ENCODE measurements at regions not wholly inside any gene's neighbourhood (a gene's known extent, or its start where the extent isn't known, plus 50 kb on each side); places are given as distances from the start of the nearest gene placed in this dataset.

DNA sequence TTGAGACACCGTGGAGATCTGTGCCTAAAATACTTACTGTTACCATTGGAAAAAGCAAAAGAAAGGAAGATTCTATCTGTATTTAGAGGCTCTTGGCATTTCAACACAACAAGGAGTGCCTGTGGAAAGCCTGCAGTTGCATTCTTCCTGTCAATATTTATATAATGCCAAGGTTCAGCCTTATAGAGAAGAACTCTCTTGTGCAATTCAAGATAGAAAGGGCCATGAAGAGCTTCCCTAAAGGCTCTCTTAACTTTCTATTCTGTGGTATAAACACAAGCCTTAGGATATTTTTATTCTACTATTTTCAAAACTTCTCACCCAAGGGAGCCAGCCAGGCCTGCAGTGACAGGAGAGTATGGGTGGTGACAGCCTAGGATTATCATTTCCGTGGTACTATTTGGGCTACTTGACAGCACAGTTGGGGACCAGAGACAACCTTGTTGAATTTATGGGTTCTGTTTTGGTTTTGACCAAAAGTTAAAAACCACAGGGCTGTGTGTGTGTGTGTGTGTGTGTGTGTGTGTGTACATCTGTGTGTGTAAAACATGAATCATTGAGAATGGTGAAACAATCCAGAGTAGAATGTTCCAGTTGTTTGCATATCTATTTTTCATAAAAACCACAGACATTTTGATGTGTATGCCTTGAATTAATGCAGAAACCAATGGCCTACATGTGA, 700.9 kb upstream of the SLC35B3 start:
- peaks cover 5% of the 10 kb centered on the region for H3K4me1 ChIP-seq (ENCODE audit: control insufficient read depth, insufficient read depth, low read length)
- TF ChIP-seq MXI1 (IDR thresholded peaks at IDR 0.05; ENCODE audit: borderline replicate concordance, low read depth, low read length) = no peak
- TF ChIP-seq FOS (IDR thresholded peaks at IDR 0.05; ENCODE audit: low read depth, low read length) = 0 out of 2 replicates have a peak, but pooled peaks have one; percentile 3
- intact Hi-C loops (cut with micrococcal nuclease) (no loop called here), in situ Hi-C loops (cut with MboI; ENCODE audit: low sequenced_read_pairs) (no loop called here), dilution Hi-C loops (cut with HindIII; ENCODE audit: low sequenced_read_pairs, unreplicated experiment) (no loop called here)
- no peak overlapping the region for H3K9ac ChIP-seq (ENCODE audit: low read depth, low read length)
- peak overlapping the region; percentile 17; the same call in 1 of the 2 replicates for H4K91ac ChIP-seq (ENCODE audit: insufficient read depth, low read depth, low read length)
- ATAC-seq (ENCODE audit: low read depth) (peak; percentile 55), DNase-seq (peak; percentile 41)
- no peak overlapping the region for H4K5ac ChIP-seq (ENCODE audit: low read depth, low read length)
- no peak overlapping the region for H2AK5ac ChIP-seq (ENCODE audit: low read depth, low read length)
- no peaks in the 10 kb centered on the region for H4K20me1 ChIP-seq (ENCODE audit: insufficient read depth, low read length)
- no peak overlapping the region for H2BK120ac ChIP-seq (ENCODE audit: low read depth, low read length)
- H3K18ac ChIP-seq (ENCODE audit: low read depth, low read length) = peak overlapping the region; percentile 57; the same call in 1 of the 2 replicates
- no peaks in the 10 kb centered on the region for H3K36me3 ChIP-seq (ENCODE audit: control insufficient read depth, insufficient read depth, low read length)
- no peak overlapping the region for H3K23ac ChIP-seq (ENCODE audit: low read depth, low read length)
- H3K4me3 ChIP-seq (ENCODE audit: insufficient read depth, low read depth, low read length) = no peak overlapping the region
- H2AK9ac ChIP-seq (replicated peaks; ENCODE audit: low read depth, low read length, poor library complexity) = no peak overlapping the region
- H3K27ac ChIP-seq (ENCODE audit: insufficient read depth, low read length) = peak overlapping the region; percentile 48; the same call in 1 of the 2 replicates
- peak overlapping the region; percentile 37; the same call in 1 of the 2 replicates for H3K4me2 ChIP-seq (ENCODE audit: low read depth, low read length)
- no CpG with 5 or more reads among the region's 2 CpGs for WGBS, 2 experiments (ENCODE audit: extremely low coverage in 2 of 2, insufficient read length in 1 of 2)
- H4K8ac ChIP-seq (ENCODE audit: low read depth in 2 of 2, low read length in 2 of 2) = peak overlapping the region in 1 of 2 experiments; percentile 3; a peak in 1 of 4 replicates
- no peak overlapping the region for H2BK15ac ChIP-seq (ENCODE audit: low read depth, low read length)
- ChIA-PET POLR2A (ENCODE audit: unreplicated experiment) (no interaction called here), CTCF (interaction anchor here (0.6 to 1.4 kb wide), 2 partner anchors 9 to 137 kb away, joined by 3 to 5 read pairs; no protein-coding TSS in a partner anchor)
- H3K4ac ChIP-seq (ENCODE audit: low read depth, low read length) = no peak overlapping the region
- H3K56ac ChIP-seq (ENCODE audit: extremely low read depth, insufficient read depth, low read length) = no peak overlapping the region
- no peak overlapping the region for H2BK20ac ChIP-seq (ENCODE audit: low read depth, low read length)
- H3K27me3 ChIP-seq (ENCODE audit: control insufficient read depth, insufficient read depth, low read length) = no peaks in the 10 kb centered on the region
- no peak overlapping the region for H2AFZ ChIP-seq (replicated peaks; ENCODE audit: low read length, poor library complexity)
- no peaks in the 10 kb centered on the region for H3K9me3 ChIP-seq (ENCODE audit: control insufficient read depth, insufficient read depth, low read length)
- no peak overlapping the region for H2BK5ac ChIP-seq (ENCODE audit: low read depth, low read length, poor library complexity, severe bottlenecking)
- no peaks in the 10 kb centered on the region for H3K79me1 ChIP-seq (ENCODE audit: low read depth in 1 of 2, low read length in 2 of 2)
- peaks cover 2% of the 10 kb centered on the region; the same call in 1 of the 2 replicates for H3K9me1 ChIP-seq (ENCODE audit: insufficient read depth, low read length)
- BruUV-seq (replicated peaks) = no TSS peak
- no peak overlapping the region for H3K14ac ChIP-seq (replicated peaks; ENCODE audit: low read depth, low read length)
